PC-3 (cell line): ENCODE measurements at regions not wholly inside any gene's neighbourhood (a gene's known extent, or its start where the extent isn't known, plus 50 kb on each side); places are given as distances from the start of the nearest gene placed in this dataset.

Source experiments
- ATAC-seq: fragments of 200-7000 bp; cut with Tn5 transposase; 2 replicates; pipeline ENCODE4 v1.9.1; 2020; ENCODE audit warnings: mild to moderate bottlenecking, moderate library complexity
- BruUV-seq: library from RNA; stranded (reverse); fragments of 400-500 nt; replicated peaks from 2 replicates; lab custom pipeline; 2021; lab: Mats Ljungman, UMichigan
- CTCF ChIA-PET: fragments of 300-600 bp; sonication (Branson Sonifier 250); formaldehyde crosslinking; loops from one replicate; lab custom pipeline; 2022; ENCODE audit warnings: antibody characterized with exemption; lab: Charles Lee
- POLR2A ChIA-PET: fragments of 300-600 bp; sonication (Branson Sonifier 250); formaldehyde crosslinking; loops from one replicate; lab custom pipeline; 2022; ENCODE audit warnings: antibody characterized with exemption; ENCODE audit not compliant: unreplicated experiment; lab: Charles Lee
- DNase-seq: peaks from one replicate; pipeline ENCODE4 v3.0.0-alpha.2; 2015
- H2AFZ ChIP-seq: fragments of 300-600 bp; sonication (generic); 2 replicates; pipeline ENCODE4 v1.6.0; 2016; ENCODE audit warnings: antibody characterized with exemption, low read length
- H3F3A ChIP-seq: fragments of 300-600 bp; sonication (generic); one replicate; pipeline ENCODE4 v1.6.0; 2017; ENCODE audit warnings: antibody characterized with exemption, low read length, control low read depth, mild to moderate bottlenecking; ENCODE audit not compliant: unreplicated experiment
- H3K27ac ChIP-seq: fragments of 300-600 bp; sonication (generic); 2 replicates; pipeline ENCODE4 v1.5.1; 2016; ENCODE audit warnings: mild to moderate bottlenecking, low read length
- H3K27me3 ChIP-seq: fragments of 300-600 bp; sonication (generic); 2 replicates; pipeline ENCODE4 v1.6.1; 2016; ENCODE audit warnings: low read length, mixed read lengths
- H3K36me3 ChIP-seq: fragments of 300-600 bp; sonication (generic); 2 replicates; pipeline ENCODE4 v1.6.1; 2016; ENCODE audit warnings: low read depth, mixed run types, low read length, mixed read lengths
- H3K4me1 ChIP-seq: fragments of 300-600 bp; sonication (generic); 2 replicates; pipeline ENCODE4 v1.5.1; 2016; ENCODE audit warnings: low read length; ENCODE audit not compliant: insufficient read depth
- H3K4me2 ChIP-seq: fragments of 300-600 bp; sonication (generic); 2 replicates; pipeline ENCODE4 v1.6.0; 2016; ENCODE audit warnings: low read length
- H3K4me3 ChIP-seq: fragments of 300-600 bp; sonication (generic); 2 replicates; pipeline ENCODE4 v1.5.1; 2016; ENCODE audit warnings: mild to moderate bottlenecking, low read length, mixed read lengths
- H3K79me2 ChIP-seq: fragments of 300-600 bp; sonication (generic); 2 replicates; pipeline ENCODE4 v1.6.1; 2017; ENCODE audit warnings: low read length, mixed read lengths
- H3K9ac ChIP-seq: fragments of 300-600 bp; sonication (generic); 2 replicates; pipeline ENCODE4 v1.6.0; 2016; ENCODE audit warnings: mild to moderate bottlenecking, low read length
- H3K9me2 ChIP-seq: fragments of 300-600 bp; sonication (generic); replicated peaks from 2 replicates; pipeline ENCODE4 v1.6.1; 2016; ENCODE audit warnings: mixed run types, low read length, mixed read lengths
- H3K9me3 ChIP-seq: fragments of 300-600 bp; sonication (generic); 2 replicates; pipeline ENCODE4 v1.6.1; 2016; ENCODE audit warnings: low read length, mixed read lengths
- H4K20me1 ChIP-seq: fragments of 300-600 bp; sonication (generic); 2 replicates; pipeline ENCODE4 v1.6.1; 2016; ENCODE audit warnings: low read length, mixed read lengths
- EZH2 ChIP-seq: fragments of 300-600 bp; sonication (generic); IDR thresholded peaks from one replicate; pipeline ENCODE4 v1.6.1; 2017; ENCODE audit warnings: antibody characterized with exemption, mild to moderate bottlenecking, low read length; ENCODE audit not compliant: unreplicated experiment
- EZH2phosphoT487 ChIP-seq: fragments of 300-600 bp; sonication (generic); IDR thresholded peaks from 2 replicates; pipeline ENCODE4 v1.6.1; 2018; ENCODE audit warnings: mild to moderate bottlenecking, antibody characterized with exemption, low read length, borderline replicate concordance
- intact Hi-C: fragments of 100-400 bp; cut with micrococcal nuclease; formaldehyde crosslinking; loops from 2 replicates; pipeline ENCODE4 v1.9.0; 2023
- TF ChIP-seq, protein P1 (sequence below): fragments of 300-600 bp; sonication (generic); conservative IDR thresholded peaks from 2 replicates; pipeline ENCODE4 v1.5.1; 2017; ENCODE audit warnings: antibody characterized with exemption, low read depth, mild to moderate bottlenecking, low read length

DNA sequence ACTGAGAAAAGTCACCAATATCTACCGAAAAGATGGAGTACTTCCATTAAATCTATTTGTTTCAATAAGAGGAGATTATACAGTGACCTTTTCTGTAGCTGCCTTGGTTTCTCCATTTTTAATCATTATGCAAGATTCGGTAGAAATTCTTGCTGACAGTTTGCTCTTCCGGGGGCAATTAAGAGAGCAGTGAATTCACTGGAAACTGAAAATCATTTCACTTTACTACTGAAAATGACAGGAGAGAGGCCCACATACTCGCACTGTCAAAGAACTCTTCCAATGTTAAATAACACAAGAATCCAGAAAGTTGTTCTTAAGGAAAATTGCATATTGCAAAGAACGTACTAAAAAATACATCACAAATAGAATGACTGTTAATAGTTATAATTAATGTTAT lies 699.3 kb downstream of the CBLN2 start:
- H3K9me2 ChIP-seq, result no peaks in the 10 kb centered on the region
- no peak for ATAC-seq

DNA sequence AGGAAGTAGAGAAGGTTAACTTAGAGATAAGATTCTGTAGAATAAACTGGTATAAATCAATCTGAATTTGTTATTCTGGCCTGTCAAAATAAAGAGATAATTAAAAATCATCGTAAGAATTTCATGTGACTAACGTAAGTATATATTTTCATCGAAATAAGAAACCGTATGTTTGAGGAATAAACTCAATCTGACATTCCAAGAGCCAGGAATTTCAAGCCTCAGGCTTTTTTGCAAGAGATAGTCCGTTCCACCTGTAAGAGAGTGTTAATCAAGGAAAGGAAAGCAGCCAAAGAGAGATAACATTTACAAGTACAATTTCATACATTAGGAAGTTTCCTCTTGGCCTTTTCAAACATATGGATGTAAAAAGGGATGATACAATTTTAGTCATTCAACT lies 701.5 kb downstream of the CBLN2 start:
- CTCF ChIA-PET, result no interaction called here

More for the DNA sequence above, 699.3 kb downstream of the CBLN2 start:
- no peaks in the 10 kb centered on the region for H3F3A ChIP-seq
- BruUV-seq, result no TSS peak
- H3K27me3 ChIP-seq, result no peaks in the 10 kb centered on the region
- H3K36me3 ChIP-seq, result no peaks in the 10 kb centered on the region
- H3K9me3 ChIP-seq, result no peaks in the 10 kb centered on the region
- H3K4me2 ChIP-seq, result no peak overlapping the region
- ChIA-PET POLR2A (no interaction called here), CTCF (no interaction called here)
- H3K4me1 ChIP-seq, result no peaks in the 10 kb centered on the region
- H3K79me2 ChIP-seq, result no peaks in the 10 kb centered on the region
- no peaks in the 10 kb centered on the region for H4K20me1 ChIP-seq
- no peak overlapping the region for H3K27ac ChIP-seq
- H3K4me3 ChIP-seq, result no peak overlapping the region
- no peak overlapping the region for H3K9ac ChIP-seq
- intact Hi-C loops, result no loop called here
- no peak for DNase-seq
- TF ChIP-seq EZH2phosphoT487, result no peak
- TF ChIP-seq, protein P1, sequence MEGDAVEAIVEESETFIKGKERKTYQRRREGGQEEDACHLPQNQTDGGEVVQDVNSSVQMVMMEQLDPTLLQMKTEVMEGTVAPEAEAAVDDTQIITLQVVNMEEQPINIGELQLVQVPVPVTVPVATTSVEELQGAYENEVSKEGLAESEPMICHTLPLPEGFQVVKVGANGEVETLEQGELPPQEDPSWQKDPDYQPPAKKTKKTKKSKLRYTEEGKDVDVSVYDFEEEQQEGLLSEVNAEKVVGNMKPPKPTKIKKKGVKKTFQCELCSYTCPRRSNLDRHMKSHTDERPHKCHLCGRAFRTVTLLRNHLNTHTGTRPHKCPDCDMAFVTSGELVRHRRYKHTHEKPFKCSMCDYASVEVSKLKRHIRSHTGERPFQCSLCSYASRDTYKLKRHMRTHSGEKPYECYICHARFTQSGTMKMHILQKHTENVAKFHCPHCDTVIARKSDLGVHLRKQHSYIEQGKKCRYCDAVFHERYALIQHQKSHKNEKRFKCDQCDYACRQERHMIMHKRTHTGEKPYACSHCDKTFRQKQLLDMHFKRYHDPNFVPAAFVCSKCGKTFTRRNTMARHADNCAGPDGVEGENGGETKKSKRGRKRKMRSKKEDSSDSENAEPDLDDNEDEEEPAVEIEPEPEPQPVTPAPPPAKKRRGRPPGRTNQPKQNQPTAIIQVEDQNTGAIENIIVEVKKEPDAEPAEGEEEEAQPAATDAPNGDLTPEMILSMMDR, result no peak
- TF ChIP-seq EZH2, result no peak
- no peak overlapping the region for H2AFZ ChIP-seq

DNA sequence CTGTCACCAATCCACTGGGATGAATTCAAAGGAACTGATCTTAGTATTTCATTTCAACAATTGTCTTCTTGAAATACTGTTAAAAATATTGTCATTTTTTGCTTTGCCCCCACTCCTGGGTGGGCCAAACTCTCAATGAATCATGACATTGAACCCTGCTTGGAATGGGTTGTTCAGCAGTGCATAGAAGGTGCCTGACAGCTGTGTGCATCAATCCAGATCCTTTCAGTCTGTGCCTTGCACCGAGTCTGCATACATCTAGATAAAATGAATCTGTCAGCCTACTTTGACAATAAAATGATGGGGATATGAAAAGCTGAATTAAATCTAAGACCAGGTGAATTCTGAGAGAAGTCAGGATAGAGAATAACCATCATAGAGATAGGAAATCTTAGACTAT lies 706.6 kb downstream of the CBLN2 start:
- Histone ChIP-seq H3K27ac (no peak overlapping the region), H4K20me1 (no peaks in the 10 kb centered on the region), H3K4me1 (no peaks in the 10 kb centered on the region), H3K9ac (no peak overlapping the region), H3K36me3 (no peaks in the 10 kb centered on the region), H3K79me2 (no peaks in the 10 kb centered on the region), H3K4me3 (no peak overlapping the region), H3F3A (no peaks in the 10 kb centered on the region), H2AFZ (no peak overlapping the region), H3K4me2 (no peak overlapping the region), H3K9me3 (no peaks in the 10 kb centered on the region), H3K27me3 (no peaks in the 10 kb centered on the region), H3K9me2 (no peaks in the 10 kb centered on the region)
- ATAC-seq (no peak), DNase-seq (no peak)
- ChIA-PET CTCF (no interaction called here), POLR2A (no interaction called here)
- intact Hi-C loops, result no loop called here
- BruUV-seq, result no TSS peak
- TF ChIP-seq EZH2, result no peak
- TF ChIP-seq, protein P1, result no peak
- no peak for TF ChIP-seq EZH2phosphoT487

More for the DNA sequence above, 701.5 kb downstream of the CBLN2 start:
- Histone ChIP-seq H3K4me2 (no peak overlapping the region), H3K79me2 (no peaks in the 10 kb centered on the region), H2AFZ (no peak overlapping the region), H3K4me1 (no peaks in the 10 kb centered on the region), H3K27ac (no peak overlapping the region), H3K36me3 (no peaks in the 10 kb centered on the region), H3K9me3 (no peaks in the 10 kb centered on the region), H3K9me2 (no peaks in the 10 kb centered on the region), H3F3A (no peaks in the 10 kb centered on the region), H4K20me1 (no peaks in the 10 kb centered on the region), H3K4me3 (no peak overlapping the region), H3K9ac (no peak overlapping the region), H3K27me3 (no peaks in the 10 kb centered on the region)
- intact Hi-C loops, result no loop called here
- POLR2A ChIA-PET, result no interaction called here
- DNase-seq (no peak), ATAC-seq (no peak)
- TF ChIP-seq, protein P1, result no peak
- TF ChIP-seq EZH2 (no peak), EZH2phosphoT487 (no peak)
- no TSS peak for BruUV-seq
